ENCODE measurements at regions not wholly inside any gene's neighbourhood (a gene's known extent, or its start where the extent isn't known, plus 50 kb on each side); places are given as distances from the start of the nearest gene placed in this dataset.
A peak's percentile ranks its signal among the peaks of the same experiment; 100 is the strongest.
"Not testable (repeated sequence)": the region's sequence is repeated elsewhere in the genome, so short reads cannot be mapped to it uniquely, and the experiment has no call there.

DNA sequence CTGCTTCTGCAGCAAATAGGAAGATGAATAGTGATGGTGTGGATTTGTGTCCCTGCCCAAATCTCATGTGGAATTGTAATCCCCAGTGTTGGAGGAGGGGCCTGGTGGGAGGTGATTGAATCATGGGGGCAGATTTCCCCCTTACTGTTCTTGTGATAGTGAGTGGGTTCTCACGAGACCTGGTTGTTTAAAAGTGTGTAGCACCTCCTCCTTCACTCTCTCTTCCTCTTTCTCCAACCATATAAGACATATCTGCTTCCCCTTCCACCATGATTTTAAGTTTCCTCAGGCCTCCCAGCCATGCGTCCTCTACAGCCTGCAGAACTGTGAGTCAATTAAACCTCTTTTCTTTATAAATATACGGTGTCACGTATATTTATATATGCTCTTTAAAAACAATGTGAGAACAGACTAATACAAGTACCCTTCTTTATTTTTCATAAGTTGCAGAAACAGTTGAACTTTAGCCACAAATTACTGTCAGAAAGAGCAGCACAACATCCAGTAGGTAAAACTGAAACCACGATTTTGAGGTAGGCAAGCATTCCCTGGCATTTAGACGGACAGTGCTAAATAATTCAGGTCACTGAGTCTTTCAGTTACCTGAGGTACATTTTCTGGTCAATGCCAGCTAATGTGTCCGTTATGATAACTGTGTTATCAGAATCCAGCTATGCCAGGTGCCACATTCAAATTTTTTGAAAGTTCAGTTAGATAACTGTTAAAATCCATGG, 79.3 kb upstream of the SPEF2 start:
- DNase-seq (ENCODE audit: extremely low spot score) = no peak
- ChIA-PET POLR2A (no interaction called here), CTCF (no interaction called here)
- TF ChIP-seq CTCF (IDR thresholded peaks at IDR 0.05; ENCODE audit: control extremely low read depth, extremely low read depth, low read depth, missing control alignments) = no peak

- no peak for TF ChIP-seq CTCF (IDR thresholded peaks at IDR 0.05; ENCODE audit: control extremely low read depth, extremely low read depth, low read depth, missing control alignments)
- DNase-seq (ENCODE audit: extremely low spot score) = no peak
- ChIA-PET POLR2A (no interaction called here), CTCF (interaction anchor here (1.3 kb wide), 1 partner anchor 10 kb away, joined by 3 read pairs; no protein-coding TSS in a partner anchor)
These were observed 84.5 kb upstream of the SPEF2 start for GRCh38 chr5:35533156-35533555.

DNA sequence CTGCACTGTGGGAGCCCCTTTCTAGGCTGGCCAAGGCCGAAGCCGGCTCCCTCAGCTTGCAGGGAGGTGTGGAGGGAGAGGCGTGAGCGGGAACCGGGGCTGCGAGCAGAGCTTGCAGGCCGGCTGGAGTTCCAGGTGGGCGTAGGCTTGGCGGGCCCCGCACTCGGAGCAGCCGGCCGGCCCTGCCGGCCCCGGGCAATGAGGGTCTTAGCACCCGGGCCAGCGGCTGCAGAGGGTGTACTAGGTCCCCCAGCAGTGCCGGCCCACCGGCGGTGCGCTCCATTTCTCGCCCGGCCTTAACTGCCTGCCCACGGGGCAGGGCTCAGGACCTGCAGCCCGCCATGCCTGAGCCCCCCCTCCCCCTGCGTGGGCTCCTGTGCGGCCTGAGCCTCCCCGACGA, 86.1 kb upstream of the SPEF2 start:
- DNase-seq (ENCODE audit: extremely low spot score); CTCF ChIA-PET; POLR2A ChIA-PET: not testable (repeated sequence)

DNA sequence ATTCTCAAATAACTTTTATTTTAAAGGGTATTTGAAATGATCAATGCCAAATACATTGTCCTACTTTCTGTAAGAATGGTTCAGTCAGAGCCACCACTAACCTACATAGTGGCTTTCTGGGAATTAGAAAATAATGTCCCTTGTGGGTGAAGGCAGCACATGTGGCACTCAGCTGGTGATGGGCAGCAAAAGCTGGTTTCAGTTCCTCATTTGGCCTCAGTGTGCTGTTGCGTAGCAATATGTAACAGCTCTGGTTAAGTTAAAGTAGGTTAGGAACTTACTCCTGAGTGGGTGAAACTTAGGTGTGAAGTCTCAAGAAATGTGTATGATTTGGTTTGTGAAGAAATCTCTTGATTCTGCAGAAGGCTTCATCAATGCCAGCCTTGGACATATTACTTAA, 99.6 kb upstream of the SPEF2 start:
- TF ChIP-seq CTCF (IDR thresholded peaks at IDR 0.05; ENCODE audit: control extremely low read depth, extremely low read depth, low read depth, missing control alignments) = no peak
- peak; percentile 15 for DNase-seq (ENCODE audit: extremely low spot score)
- ChIA-PET POLR2A (no interaction called here), CTCF (no interaction called here)

DNA sequence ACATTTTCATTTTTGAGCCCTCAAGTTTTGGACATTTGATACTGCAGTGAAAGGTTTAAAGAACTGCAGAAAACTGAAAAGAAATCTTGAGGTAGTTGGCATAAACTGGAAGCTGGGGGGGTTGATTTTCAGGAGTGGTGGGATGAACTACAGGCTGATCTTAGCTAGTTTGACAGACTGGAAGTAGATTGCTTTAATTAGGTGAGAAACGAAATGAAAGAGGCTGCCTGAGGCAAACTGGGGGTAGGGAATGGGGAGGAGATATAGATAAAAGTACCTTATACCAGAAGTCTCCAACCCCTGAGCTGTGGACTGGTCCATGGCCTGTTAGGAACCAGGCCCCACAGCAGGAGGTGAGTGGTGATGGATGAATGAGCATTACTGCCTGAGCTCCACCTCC, 101.4 kb upstream of the SPEF2 start:
- no peak for TF ChIP-seq CTCF (IDR thresholded peaks at IDR 0.05; ENCODE audit: control extremely low read depth, extremely low read depth, low read depth, missing control alignments)

GRCh38 chr5:35513612-35514011, 104.1 kb upstream of the SPEF2 start:
- TF ChIP-seq CTCF (IDR thresholded peaks at IDR 0.05; ENCODE audit: control extremely low read depth, extremely low read depth, low read depth, missing control alignments) = no peak
- ChIA-PET CTCF (no interaction called here), POLR2A (no interaction called here)

More for the DNA sequence above, 101.4 kb upstream of the SPEF2 start:
- POLR2A ChIA-PET = no interaction called here
- no peak for DNase-seq (ENCODE audit: extremely low spot score)
- CTCF ChIA-PET = no interaction called here

DNA sequence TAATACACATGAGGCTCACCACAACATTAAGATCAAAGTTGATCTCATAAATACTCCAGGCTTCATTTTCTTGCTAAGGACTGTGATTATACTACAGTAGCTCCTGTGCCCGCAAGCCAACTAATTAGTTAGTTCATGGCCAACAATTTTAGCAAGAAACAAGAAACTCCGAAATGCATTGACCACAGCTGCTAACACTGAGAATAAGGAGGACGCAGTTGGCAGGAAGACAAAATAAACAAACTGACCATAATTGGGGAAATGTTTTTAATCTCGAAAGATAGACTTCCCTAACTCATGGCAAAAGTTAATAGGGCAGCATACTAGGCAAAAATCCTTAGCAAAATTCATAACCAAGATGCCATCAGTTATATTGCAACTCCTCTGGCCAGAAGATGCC, 115.5 kb upstream of the SPEF2 start:
- POLR2A ChIA-PET = no interaction called here
- no peak for DNase-seq (ENCODE audit: extremely low spot score)
- CTCF ChIA-PET = interaction anchor here (1.0 kb wide), 1 partner anchor 16 kb away, joined by 3 read pairs; no protein-coding TSS in a partner anchor
- TF ChIP-seq CTCF (IDR thresholded peaks at IDR 0.05; ENCODE audit: control extremely low read depth, extremely low read depth, low read depth, missing control alignments) = no peak

More at GRCh38 chr5:35513612-35514011, 104.1 kb upstream of the SPEF2 start:
- DNase-seq (ENCODE audit: extremely low spot score) = no peak
